GM20000 (cell line): ENCODE measurements at regions not wholly inside any gene's neighbourhood (a gene's known extent, or its start where the extent isn't known, plus 50 kb on each side); places are given as distances from the start of the nearest gene placed in this dataset.

Source experiments
- DNase-seq: peaks from one replicate; pipeline ENCODE4 v3.0.0; 2012; ENCODE audit warnings: low spot score
- CTCF ChIP-seq: IDR thresholded peaks from 2 replicates; pipeline ENCODE4 v1.5.1; 2012; ENCODE audit warnings: mild to moderate bottlenecking, control low read depth; ENCODE audit errors: extremely low read depth, missing control alignments

- no peak for TF ChIP-seq CTCF
- no peak for DNase-seq
Observed at GRCh38 chr3:168990621-168991020, 672.9 kb downstream of the MECOM start.

GRCh38 chr3:168990134-168990533 lies 673.4 kb downstream of the MECOM start:
- no peak for DNase-seq

GRCh38 chr3:168989396-168989795 lies 674.1 kb downstream of the MECOM start:
- TF ChIP-seq CTCF: no peak
- no peak for DNase-seq

More at GRCh38 chr3:168990134-168990533, 673.4 kb downstream of the MECOM start:
- TF ChIP-seq CTCF: no peak

GRCh38 chr3:168988853-168989252 lies 674.7 kb downstream of the MECOM start:
- no peak for TF ChIP-seq CTCF

GRCh38 chr3:168984872-168985271 lies 678.6 kb downstream of the MECOM start:
- DNase-seq: no peak
- TF ChIP-seq CTCF: no peak

More at GRCh38 chr3:168988853-168989252, 674.7 kb downstream of the MECOM start:
- no peak for DNase-seq

GRCh38 chr3:168983046-168983445 lies 680.5 kb downstream of the MECOM start:
- DNase-seq: no peak
- no peak for TF ChIP-seq CTCF

- no peak for DNase-seq
- no peak for TF ChIP-seq CTCF
Observed at GRCh38 chr3:168981396-168981795, 682.1 kb downstream of the MECOM start.
